GM19372 (cell line): ENCODE measurements at regions not wholly inside any gene's neighbourhood (a gene's known extent, or its start where the extent isn't known, plus 50 kb on each side); places are given as distances from the start of the nearest gene placed in this dataset.

ENCODE experiments used
- ATAC-seq: cut with Tn5 transposase; IDR thresholded peaks from one replicate; pipeline ENCODE4 v1.9.1; 2021; ENCODE audit warnings: mild to moderate bottlenecking, low read depth, moderate library complexity; ENCODE audit not compliant: unreplicated experiment

DNA sequence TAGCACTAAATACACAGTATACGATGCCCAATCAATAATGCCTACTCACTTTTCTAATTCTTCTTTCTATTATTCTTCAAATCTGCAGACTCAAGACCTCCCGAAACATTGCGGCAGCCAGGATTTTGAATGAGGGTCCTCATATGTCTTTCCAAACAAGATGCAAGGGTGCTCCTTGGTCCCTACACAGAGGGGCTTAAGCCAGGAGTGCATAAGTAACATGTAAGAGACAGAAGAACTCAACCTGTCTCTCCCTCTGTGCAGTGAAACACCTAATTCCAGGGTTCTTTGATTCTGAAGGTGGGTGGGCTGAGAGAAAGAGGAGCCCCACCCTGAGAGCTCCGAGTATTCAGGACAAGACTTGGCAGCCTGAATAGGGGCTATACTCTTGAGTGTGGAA, 117.6 kb downstream of the ZNF280B start:
- ATAC-seq, result no peak

- ATAC-seq, result no peak
These were observed 117.0 kb downstream of the ZNF280B start for GRCh38 chr22:22391543-22391942.

- no peak for ATAC-seq
These were observed 116.4 kb downstream of the ZNF280B start for GRCh38 chr22:22392131-22392530.

DNA sequence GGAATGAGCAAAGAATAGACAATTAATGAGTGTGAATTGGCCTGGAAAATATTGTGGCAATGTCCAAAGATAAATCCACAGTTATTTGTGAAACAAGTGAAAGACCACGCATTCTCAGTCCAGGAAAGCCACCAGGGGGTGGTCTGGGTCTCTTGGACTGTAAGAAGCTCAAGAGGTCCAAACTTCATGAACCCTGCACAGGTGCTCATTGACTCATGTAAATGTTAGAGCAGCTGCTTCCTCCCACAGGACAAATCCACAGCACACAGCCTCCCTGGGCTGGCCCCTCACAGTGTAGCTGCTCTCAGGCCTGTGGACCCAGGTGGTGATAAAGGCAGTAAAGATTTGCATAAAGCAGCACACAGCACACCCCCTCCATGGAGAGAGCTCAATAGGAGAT, 114.0 kb downstream of the ZNF280B start:
- no peak for ATAC-seq

- no peak for ATAC-seq
These were observed 113.3 kb downstream of the ZNF280B start for GRCh38 chr22:22395245-22395644.

DNA sequence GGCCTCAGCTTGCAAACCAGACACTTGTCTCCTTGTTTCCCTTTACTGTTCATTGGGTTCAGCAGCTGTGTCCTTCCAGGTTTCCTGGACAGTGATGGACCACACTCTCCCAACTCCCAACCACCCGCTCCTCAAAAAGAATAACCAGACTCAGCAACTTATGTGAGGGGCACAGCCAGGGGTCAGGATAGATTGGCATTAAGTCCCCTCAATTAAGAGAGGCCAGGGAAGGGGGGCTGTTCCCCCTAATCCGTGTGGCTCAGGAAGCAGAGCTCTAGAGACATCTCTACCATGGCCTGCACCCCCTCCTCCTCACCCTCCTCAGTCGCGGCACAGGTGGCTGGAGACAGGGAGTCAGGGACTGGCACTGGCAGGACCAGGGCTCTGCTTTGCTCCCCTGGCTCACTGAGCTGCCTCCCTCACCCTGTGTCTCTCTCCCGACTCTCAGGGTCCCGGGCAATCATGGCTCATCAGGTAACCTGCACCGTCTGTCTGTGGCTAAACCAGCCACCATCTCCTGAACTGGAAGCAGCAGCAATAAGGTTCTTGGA, 111.7 kb downstream of the ZNF280B start:
- no peak for ATAC-seq

- ATAC-seq, result no peak
These were observed 111.2 kb downstream of the ZNF280B start for GRCh38 chr22:22397292-22397870.

- ATAC-seq, result no peak
These were observed 110.5 kb downstream of the ZNF280B start for GRCh38 chr22:22397875-22398524.

DNA sequence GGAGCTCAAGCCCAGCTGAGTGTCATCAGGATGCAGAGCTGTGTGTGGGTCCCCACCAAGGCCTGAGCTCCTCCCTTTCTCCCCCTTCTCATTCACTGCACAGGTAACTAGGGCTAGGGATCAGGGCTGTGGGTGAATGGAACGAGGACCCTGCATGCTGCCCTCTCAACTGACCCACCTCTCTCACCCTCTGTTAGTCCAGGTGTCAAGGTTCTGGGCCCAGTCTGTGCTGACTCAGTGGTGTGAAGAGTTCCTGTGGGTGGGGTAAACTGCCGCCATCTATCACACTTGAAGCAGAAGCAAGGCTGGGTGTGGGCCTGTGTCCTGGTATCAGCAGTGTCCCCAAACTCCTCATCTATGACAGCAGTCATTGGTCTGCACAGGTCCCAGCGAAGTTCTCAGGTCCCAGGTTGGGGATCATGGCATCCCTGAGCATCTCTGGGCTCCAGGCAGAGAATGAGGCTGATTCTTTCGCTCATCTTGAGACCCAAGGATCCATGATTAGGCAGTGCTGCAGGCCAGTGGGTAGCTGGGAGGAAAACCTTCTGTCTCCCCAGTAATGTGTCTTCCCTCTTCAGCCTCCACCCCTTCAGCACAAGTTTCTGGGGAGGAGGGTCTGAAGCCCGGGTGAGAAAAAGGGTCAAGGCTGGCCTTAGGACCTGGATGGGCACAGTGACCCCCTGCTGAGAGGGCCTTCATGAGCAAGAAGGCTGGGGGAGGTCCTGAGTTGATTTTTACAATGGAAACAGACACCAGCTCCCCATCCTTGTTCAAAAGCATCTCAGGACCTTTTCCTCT, 109.8 kb downstream of the ZNF280B start:
- ATAC-seq, result no peak

GRCh38 chr22:22400099-22400498, 108.4 kb downstream of the ZNF280B start:
- no peak for ATAC-seq

GRCh38 chr22:22400964-22401363, 107.6 kb downstream of the ZNF280B start:
- no peak for ATAC-seq

- no peak for ATAC-seq
These were observed 107.2 kb downstream of the ZNF280B start for GRCh38 chr22:22401381-22401780.

GRCh38 chr22:22403306-22403705, 105.2 kb downstream of the ZNF280B start:
- ATAC-seq, result no peak

DNA sequence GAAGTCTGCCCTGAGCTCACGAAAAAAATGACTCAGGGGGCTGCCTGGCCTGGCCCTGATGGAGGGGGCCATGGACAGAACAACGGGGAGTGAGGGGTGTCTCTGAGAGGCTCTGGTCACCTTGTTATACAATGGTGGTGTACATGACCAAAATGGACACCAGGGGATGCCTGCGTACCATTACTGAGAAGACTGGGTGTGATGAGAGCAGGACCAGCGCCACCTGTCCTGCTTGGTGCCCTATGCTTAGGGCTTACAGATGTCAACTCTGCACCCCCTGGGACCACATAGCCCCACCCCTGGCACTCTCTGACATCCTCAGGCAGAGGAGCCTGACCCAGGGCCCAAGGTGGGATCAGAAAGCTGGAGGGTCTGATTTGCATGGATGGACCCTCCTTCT, 104.8 kb downstream of the ZNF280B start:
- ATAC-seq, result no peak

- ATAC-seq, result no peak
These were observed 103.8 kb downstream of the ZNF280B start for GRCh38 chr22:22404598-22405284.

- no peak for ATAC-seq
These were observed 102.0 kb downstream of the ZNF280B start for GRCh38 chr22:22406445-22407027.

DNA sequence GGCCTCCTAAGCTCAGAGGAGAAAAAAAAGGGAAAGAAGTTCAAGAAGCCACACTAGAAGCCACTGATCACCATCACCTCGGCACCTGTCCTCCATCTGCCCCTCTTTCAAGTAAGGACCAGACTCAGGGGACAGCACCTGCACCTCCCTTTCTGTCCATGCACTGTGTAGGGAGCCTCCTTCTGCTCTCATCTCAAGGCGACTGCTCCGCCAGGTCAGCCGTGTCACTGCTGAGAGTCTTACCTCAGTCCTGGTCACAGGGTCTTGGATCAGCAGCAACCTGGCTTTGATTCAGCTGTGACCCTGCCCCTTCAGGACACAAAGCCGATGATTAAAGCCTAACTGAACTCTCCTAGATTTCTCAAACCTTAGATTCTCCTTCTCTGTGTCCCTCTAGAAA, 101.5 kb downstream of the ZNF280B start:
- no peak for ATAC-seq

DNA sequence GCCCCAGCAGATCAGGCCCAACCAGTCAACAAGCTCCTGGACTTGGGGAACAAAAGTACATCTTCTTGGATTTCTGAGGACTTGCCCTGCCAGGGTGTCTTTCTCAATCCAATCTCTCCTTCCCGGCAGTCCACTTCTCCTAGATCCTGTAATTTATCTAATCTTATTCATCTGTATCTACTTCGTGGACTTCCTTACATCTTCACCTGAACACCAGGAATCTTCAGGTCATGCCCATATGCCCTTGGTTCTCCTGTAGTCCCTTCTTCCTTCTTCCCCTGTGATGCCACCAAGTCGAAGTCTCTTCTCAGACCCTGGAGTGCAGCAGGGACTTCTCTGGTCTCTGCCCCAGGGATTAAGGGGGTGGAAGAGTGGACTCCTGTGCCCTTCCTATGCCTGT, 100.3 kb downstream of the ZNF280B start:
- ATAC-seq, result no peak

DNA sequence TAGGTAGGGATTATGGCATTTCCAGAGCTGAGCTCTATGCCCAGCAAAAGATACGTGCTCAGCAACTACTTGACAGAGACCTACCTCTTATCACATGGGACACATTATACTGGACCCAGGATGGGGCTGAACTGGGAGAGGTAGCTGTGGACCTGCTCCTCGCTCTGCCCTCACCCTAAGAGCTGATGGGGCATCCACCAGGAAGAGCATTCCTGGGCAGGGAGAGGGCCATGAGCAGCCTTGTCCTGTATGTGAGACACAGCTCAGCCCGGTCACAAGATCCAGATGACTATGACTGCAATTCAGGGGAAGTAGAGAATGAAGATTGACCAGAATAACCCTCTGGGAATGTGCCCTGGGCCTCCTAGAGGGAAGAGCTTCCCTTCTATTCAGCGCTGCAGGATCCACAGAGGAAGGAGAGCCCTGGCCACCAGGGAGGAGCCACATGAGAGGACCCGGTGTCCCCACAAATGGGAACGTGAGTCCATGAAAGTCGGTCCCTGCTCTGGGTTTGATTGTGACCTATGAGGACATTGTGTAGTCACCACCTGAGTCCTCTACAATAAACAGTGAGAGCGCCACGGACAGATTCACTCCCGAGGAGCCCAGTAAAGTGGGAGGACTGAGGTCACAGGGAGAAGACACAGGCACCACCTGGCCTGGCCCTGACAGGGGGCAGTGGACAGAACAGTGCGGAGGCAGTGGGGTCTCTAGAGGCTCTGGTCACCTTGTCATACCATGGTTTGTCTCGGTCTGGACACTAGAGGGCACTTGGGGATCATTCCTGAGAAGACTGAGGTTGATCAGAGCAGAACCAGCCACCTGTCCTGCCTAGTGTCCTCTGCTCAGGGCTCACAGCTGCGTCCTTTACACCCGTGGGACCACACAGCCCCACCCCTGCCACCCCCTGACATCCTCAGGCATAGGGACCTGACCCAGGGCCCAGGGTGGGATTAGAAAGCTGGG, 99.5 kb downstream of the ZNF280B start:
- ATAC-seq, result no peak
